Panc1 (cell line): ENCODE measurements at regions not wholly inside any gene's neighbourhood (a gene's known extent, or its start where the extent isn't known, plus 50 kb on each side); places are given as distances from the start of the nearest gene placed in this dataset.
"Not testable (repeated sequence)": the region's sequence is repeated elsewhere in the genome, so short reads cannot be mapped to it uniquely, and the experiment has no call there.

Experiments
- CTCF ChIP-seq: fragments of 450-650 bp; IDR thresholded peaks from 2 replicates; pipeline ENCODE4 v1.5.1; 2017; ENCODE audit warnings: mild to moderate bottlenecking
- POLR2AphosphoS5 ChIP-seq: IDR thresholded peaks from 2 replicates; pipeline ENCODE4 v1.6.1; 2012; ENCODE audit warnings: mild to moderate bottlenecking, low read depth, low read length, moderate library complexity

GRCh38 chr3:198147993-198148392 is 188.0 kb downstream of the LMLN start:
- peak; percentile 37 for TF ChIP-seq CTCF
- not testable (repeated sequence) for TF ChIP-seq POLR2AphosphoS5
